Smooth muscle cell (in vitro differentiated cells): ENCODE measurements at regions not wholly inside any gene's neighbourhood (a gene's known extent, or its start where the extent isn't known, plus 50 kb on each side); places are given as distances from the start of the nearest gene placed in this dataset.

ENCODE experiments used
- DNase-seq: peaks from one replicate; lab custom pipeline; 2025; ENCODE audit not compliant: unreplicated experiment; lab: John Stamatoyannopoulos, UW
- H2AFZ ChIP-seq: fragments of 200-600 bp; sonication (generic); 2 replicates; pipeline ENCODE4 v1.6.0; 2016; ENCODE audit warnings: antibody characterized with exemption, low read depth, mild to moderate bottlenecking
- H3F3A ChIP-seq: fragments of 200-600 bp; sonication (generic); 2 replicates; pipeline ENCODE4 v1.6.0; 2017; ENCODE audit warnings: antibody characterized with exemption, low read depth
- H3K27ac ChIP-seq: fragments of 200-600 bp; sonication (generic); 2 replicates; pipeline ENCODE4 v1.5.1; 2016; ENCODE audit warnings: low read depth, mild to moderate bottlenecking
- H3K27me3 ChIP-seq: fragments of 200-600 bp; sonication (generic); 2 replicates; pipeline ENCODE4 v1.6.1; 2016; ENCODE audit warnings: low read depth, mild to moderate bottlenecking
- H3K36me3 ChIP-seq: fragments of 200-600 bp; sonication (generic); 2 replicates; pipeline ENCODE4 v1.5.1; 2016; ENCODE audit warnings: low read depth
- H3K4me1 ChIP-seq: fragments of 200-600 bp; sonication (generic); 2 replicates; pipeline ENCODE4 v1.5.1; 2016; ENCODE audit warnings: low read depth
- H3K4me2 ChIP-seq: fragments of 200-600 bp; sonication (generic); 2 replicates; pipeline ENCODE4 v1.6.0; 2016; ENCODE audit warnings: mild to moderate bottlenecking
- H3K4me3 ChIP-seq: fragments of 200-600 bp; sonication (generic); 2 replicates; pipeline ENCODE4 v1.5.1; 2016; ENCODE audit warnings: mild to moderate bottlenecking
- H3K79me2 ChIP-seq: fragments of 200-600 bp; sonication (generic); 2 replicates; pipeline ENCODE4 v1.6.0; 2016; ENCODE audit warnings: low read depth, mild to moderate bottlenecking
- H3K9ac ChIP-seq: fragments of 200-600 bp; sonication (generic); 2 replicates; pipeline ENCODE4 v1.6.0; 2016; ENCODE audit warnings: low read depth
- H3K9me3 ChIP-seq: fragments of 200-600 bp; sonication (generic); replicated peaks from 2 replicates; pipeline ENCODE4 v1.5.1; 2016; ENCODE audit warnings: low read depth
- H4K20me1 ChIP-seq: fragments of 200-600 bp; sonication (generic); 2 replicates; pipeline ENCODE4 v1.6.0; 2016; ENCODE audit warnings: low read depth
- WGBS: methylation state at CpG from one replicate; pipeline ENCODE4 v1.1.7; 2016; ENCODE audit warnings: low lambda C conversion rate; 5-methylcytosine and 5-hydroxymethylcytosine counted together
- TF ChIP-seq, protein P1 (sequence below): fragments of 200-600 bp; sonication (generic); IDR thresholded peaks from 2 replicates; pipeline ENCODE4 v1.5.1; 2017; ENCODE audit warnings: borderline replicate concordance, mild to moderate bottlenecking, antibody characterized with exemption; ENCODE audit not compliant: insufficient read depth, poor library complexity, severe bottlenecking

- Histone ChIP-seq H3K36me3 (no peaks in the 10 kb centered on the region), H3K4me1 (no peaks in the 10 kb centered on the region), H3K4me3 (no peak overlapping the region), H3K79me2 (no peaks in the 10 kb centered on the region), H3K9ac (no peak overlapping the region), H3K27ac (no peak overlapping the region), H3F3A (no peaks in the 10 kb centered on the region), H3K9me3 (no peaks in the 10 kb centered on the region), H2AFZ (no peak overlapping the region), H3K27me3 (no peaks in the 10 kb centered on the region), H3K4me2 (no peak overlapping the region), H4K20me1 (no peaks in the 10 kb centered on the region)
- DNase-seq, result no peak
- 63% methylated on average over 2 of the region's 2 CpGs for WGBS
- TF ChIP-seq, protein P1, sequence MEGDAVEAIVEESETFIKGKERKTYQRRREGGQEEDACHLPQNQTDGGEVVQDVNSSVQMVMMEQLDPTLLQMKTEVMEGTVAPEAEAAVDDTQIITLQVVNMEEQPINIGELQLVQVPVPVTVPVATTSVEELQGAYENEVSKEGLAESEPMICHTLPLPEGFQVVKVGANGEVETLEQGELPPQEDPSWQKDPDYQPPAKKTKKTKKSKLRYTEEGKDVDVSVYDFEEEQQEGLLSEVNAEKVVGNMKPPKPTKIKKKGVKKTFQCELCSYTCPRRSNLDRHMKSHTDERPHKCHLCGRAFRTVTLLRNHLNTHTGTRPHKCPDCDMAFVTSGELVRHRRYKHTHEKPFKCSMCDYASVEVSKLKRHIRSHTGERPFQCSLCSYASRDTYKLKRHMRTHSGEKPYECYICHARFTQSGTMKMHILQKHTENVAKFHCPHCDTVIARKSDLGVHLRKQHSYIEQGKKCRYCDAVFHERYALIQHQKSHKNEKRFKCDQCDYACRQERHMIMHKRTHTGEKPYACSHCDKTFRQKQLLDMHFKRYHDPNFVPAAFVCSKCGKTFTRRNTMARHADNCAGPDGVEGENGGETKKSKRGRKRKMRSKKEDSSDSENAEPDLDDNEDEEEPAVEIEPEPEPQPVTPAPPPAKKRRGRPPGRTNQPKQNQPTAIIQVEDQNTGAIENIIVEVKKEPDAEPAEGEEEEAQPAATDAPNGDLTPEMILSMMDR, result no peak
Observed at GRCh38 chr5:18010053-18010452, 375.8 kb downstream of the TAF11L14 start.

DNA sequence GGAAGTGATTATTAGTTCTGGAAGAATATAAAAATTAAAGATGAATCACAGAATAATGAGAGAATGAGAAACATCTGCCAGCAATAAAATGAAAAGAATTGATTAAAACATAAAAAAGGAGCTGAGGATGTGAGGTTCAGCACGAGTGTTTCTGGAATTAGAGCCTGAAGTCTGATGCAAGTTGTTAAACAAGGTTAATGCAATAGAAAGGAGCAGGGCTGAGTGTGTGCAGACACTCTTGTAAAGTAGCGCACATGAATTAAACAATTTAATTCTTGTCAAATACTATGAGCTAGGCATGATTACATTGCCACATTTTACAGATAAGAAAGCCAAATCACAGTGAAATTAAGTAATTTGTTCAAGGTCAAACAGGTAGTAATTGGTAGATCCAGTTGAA, 384.2 kb downstream of the TAF11L14 start:
- DNase-seq, result no peak
- Histone ChIP-seq H3K4me3 (no peak overlapping the region), H4K20me1 (no peaks in the 10 kb centered on the region), H3K9ac (no peak overlapping the region), H3K27me3 (peaks cover 6% of the 10 kb centered on the region), H3K27ac (no peak overlapping the region), H3K4me1 (no peaks in the 10 kb centered on the region), H2AFZ (no peak overlapping the region), H3K4me2 (no peak overlapping the region), H3K79me2 (no peaks in the 10 kb centered on the region), H3K9me3 (no peaks in the 10 kb centered on the region), H3K36me3 (no peaks in the 10 kb centered on the region), H3F3A (no peaks in the 10 kb centered on the region)
- TF ChIP-seq, protein P1, result no peak
- WGBS, result 81% methylated on average over 2 of the region's 2 CpGs

- peaks cover 6% of the 10 kb centered on the region for H3K27me3 ChIP-seq
- no peak overlapping the region for H2AFZ ChIP-seq
- no peak overlapping the region for H3K4me2 ChIP-seq
- no peak for DNase-seq
- TF ChIP-seq, protein P1, result no peak
- no peaks in the 10 kb centered on the region for H3K9me3 ChIP-seq
- H3K4me3 ChIP-seq, result no peak overlapping the region
- H3K36me3 ChIP-seq, result no peaks in the 10 kb centered on the region
- H4K20me1 ChIP-seq, result no peaks in the 10 kb centered on the region
- WGBS, result 86% methylated on average over 2 of the region's 2 CpGs
- no peak overlapping the region for H3K27ac ChIP-seq
- no peak overlapping the region for H3K9ac ChIP-seq
- no peaks in the 10 kb centered on the region for H3K79me2 ChIP-seq
- H3F3A ChIP-seq, result no peaks in the 10 kb centered on the region
- no peaks in the 10 kb centered on the region for H3K4me1 ChIP-seq
Observed at GRCh38 chr5:18023275-18023674, 389.0 kb downstream of the TAF11L14 start.

DNA sequence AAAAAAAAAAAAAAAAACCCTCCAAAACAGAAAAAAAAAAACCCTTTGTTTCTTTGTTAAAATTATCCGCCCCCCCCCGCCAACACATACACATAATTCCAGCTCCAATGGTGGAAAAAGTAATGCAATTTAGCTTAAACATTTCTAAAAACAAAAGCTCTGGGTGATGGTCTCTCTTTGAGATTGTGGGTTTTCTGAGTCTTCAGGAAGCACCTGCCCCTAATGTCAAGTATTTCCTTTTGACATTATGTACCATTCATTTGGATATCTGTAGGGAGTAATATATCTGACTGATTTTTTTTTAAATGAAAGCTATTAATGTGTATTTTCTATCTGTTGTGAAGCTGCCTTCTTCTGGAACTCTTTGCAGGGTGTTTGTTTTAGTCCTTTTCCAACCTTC, 389.7 kb downstream of the TAF11L14 start:
- Histone ChIP-seq H3K4me1 (no peaks in the 10 kb centered on the region), H3K4me3 (no peak overlapping the region), H4K20me1 (no peaks in the 10 kb centered on the region), H3K36me3 (no peaks in the 10 kb centered on the region), H3K79me2 (no peaks in the 10 kb centered on the region), H3F3A (no peaks in the 10 kb centered on the region), H3K27ac (no peak overlapping the region), H3K9ac (no peak overlapping the region), H3K4me2 (no peak overlapping the region), H3K27me3 (peaks cover 6% of the 10 kb centered on the region), H2AFZ (no peak overlapping the region), H3K9me3 (no peaks in the 10 kb centered on the region)
- no peak for DNase-seq
- 92% methylated on average over 2 of the region's 2 CpGs for WGBS
- TF ChIP-seq, protein P1, result no peak
